HG03571 (cell line): ENCODE measurements at regions not wholly inside any gene's neighbourhood (a gene's known extent, or its start where the extent isn't known, plus 50 kb on each side); places are given as distances from the start of the nearest gene placed in this dataset.
"Not testable (repeated sequence)": the region's sequence is repeated elsewhere in the genome, so short reads cannot be mapped to it uniquely, and the experiment has no call there.

Source experiments
- ATAC-seq: cut with Tn5 transposase; IDR thresholded peaks from one replicate; pipeline ENCODE4 v1.9.1; 2021; ENCODE audit not compliant: unreplicated experiment

GRCh38 chr4:170374770-170375169 lies 285.0 kb upstream of the AADAT start:
- ATAC-seq, result peak; percentile 87

- ATAC-seq, result no peak
Observed at GRCh38 chr4:170348945-170349344, 259.2 kb upstream of the AADAT start.

DNA sequence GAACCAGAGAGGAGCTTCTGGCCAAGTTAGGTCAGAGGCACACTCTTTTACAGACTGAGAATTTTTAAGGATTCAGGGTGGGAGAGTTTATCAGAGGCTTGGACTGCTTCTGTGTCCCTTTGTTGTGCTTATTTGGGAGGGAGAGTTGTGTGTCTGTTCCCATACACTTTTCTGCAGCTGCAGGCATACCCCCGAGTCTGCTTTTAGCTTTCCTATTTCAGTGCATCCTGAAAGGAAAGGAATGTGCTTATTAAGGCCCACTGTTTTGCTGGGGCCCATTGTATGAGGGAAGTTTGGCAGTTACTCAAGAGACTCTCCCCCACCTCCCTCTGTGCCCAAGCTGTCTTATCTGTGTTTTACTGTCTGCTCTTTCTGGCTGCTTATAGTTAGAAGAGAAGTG lies 257.4 kb upstream of the AADAT start:
- ATAC-seq, result not testable (repeated sequence)

DNA sequence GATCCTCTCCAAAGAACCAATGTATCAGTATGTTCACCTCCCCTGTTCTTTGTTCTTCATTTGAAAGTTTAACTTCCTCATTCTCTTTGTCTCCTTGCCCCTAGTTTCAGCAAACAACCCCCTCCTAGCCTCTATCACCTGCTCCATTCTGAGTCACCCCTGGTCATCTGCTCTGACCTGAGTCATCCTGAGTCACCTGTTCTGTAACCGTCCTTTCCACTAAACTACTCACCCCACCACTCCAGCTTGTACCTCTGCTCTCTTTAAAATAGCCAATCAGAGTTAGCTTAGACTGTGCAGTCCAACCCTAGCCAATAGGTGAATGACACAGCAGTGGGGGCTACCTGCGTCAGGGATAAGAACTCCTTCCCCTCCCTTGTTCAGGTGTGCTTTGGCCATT lies 249.8 kb upstream of the AADAT start:
- ATAC-seq, result no peak

- ATAC-seq, result peak; percentile 87
Observed at GRCh38 chr4:170336238-170336775, 246.6 kb upstream of the AADAT start.

DNA sequence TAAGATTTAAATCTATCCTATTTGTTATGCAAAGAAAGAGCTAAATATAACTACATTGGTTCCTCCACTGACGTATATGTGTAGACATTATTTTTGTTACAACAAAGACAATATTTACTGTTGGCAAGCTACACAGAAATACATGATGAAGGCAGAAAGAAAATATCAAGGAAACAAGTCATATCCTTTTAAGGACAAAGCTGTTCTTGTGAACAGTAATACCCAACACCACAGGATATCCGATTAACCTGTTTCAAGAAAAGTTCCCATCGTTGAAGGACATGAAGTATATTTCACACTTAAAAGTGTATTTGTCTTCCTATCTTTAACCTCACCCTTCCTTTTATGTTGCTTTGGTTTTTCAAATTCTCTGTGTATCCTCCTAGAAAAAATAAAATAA lies 235.8 kb upstream of the AADAT start:
- ATAC-seq, result no peak

- ATAC-seq, result no peak
Observed at GRCh38 chr4:170323623-170324022, 233.9 kb upstream of the AADAT start.

DNA sequence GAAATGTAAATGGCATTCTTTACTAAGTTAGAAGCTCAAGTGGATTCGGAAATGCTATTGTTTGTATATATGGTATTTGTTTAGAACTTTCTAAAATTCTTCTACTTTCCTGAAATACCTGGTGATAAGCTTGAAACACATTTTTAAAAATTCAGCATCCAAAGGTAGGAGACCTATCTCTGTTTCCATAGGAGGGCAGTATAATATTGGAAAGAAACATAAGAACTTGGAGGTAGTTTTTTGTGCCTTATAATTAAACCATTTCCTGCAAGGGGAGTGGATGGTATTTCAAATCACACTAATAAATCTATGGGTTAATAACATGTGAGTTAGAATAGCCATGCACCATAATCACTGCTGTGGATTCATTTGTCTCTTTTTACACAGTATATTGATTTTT lies 217.4 kb upstream of the AADAT start:
- ATAC-seq, result no peak

GRCh38 chr4:170306208-170306607 lies 216.5 kb upstream of the AADAT start:
- ATAC-seq, result no peak

- ATAC-seq, result no peak
Observed at GRCh38 chr4:170305627-170306026, 215.9 kb upstream of the AADAT start.

- ATAC-seq, result no peak
Observed at GRCh38 chr4:170281027-170281426, 191.3 kb upstream of the AADAT start.

DNA sequence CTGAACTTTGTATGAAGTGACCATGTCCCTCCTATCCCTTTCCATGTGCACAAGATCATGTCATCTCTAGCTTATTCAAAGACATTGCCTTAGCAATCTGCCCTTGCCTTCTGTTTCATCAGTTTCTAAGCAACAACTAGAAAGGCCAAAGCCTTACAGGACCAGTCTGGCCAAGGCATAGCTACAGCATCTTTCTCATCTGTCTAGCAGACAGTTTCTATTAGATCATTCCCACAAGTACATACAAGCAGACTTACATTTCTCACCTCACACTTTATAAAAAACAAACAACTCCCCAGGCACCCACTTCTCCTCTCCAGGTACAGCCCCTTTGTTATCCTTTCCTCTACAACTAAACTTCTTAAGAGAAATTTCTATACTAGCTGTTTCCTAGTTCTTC lies 188.7 kb upstream of the AADAT start:
- no peak for ATAC-seq

- no peak for ATAC-seq
Observed at GRCh38 chr4:170274616-170275015, 184.9 kb upstream of the AADAT start.

DNA sequence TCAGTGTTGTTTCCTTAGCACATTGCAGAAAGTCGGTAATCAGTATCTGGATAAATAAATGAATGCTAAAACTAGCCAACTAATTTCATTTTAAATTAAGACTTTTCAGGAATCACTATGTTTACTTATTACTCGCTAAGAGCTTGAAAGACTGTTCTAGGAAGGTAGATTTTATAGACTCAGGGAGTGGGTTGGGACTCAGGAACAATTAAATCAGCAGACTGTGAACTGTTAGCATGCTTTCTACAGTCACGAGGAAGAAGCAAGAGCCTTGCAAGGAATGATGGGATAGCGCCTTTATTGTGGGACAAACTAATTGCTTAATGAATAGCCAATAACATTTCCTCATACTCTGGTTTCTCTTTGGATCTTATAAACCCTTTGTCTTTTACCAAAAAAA lies 183.2 kb upstream of the AADAT start:
- ATAC-seq, result no peak

DNA sequence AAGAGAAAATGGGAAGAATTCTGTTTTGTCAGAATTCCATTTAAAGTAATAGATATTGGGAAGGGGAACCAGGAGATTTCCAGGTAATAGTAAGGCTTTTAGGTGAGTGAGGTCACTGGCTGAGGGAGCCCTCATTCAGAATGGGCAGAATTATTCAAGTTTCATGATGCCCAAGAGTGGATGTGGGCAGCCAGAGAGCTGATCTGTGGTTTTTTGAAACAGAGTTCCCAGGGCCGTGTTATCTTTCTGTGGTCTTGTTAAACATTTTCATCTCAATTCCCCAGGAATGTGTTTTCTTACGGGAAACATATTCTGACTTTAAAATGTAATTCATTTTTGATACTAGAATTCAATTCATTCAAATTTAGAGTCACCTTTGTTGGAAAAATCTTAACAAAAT lies 182.0 kb upstream of the AADAT start:
- no peak for ATAC-seq

GRCh38 chr4:170270628-170271027 lies 180.9 kb upstream of the AADAT start:
- ATAC-seq, result no peak

DNA sequence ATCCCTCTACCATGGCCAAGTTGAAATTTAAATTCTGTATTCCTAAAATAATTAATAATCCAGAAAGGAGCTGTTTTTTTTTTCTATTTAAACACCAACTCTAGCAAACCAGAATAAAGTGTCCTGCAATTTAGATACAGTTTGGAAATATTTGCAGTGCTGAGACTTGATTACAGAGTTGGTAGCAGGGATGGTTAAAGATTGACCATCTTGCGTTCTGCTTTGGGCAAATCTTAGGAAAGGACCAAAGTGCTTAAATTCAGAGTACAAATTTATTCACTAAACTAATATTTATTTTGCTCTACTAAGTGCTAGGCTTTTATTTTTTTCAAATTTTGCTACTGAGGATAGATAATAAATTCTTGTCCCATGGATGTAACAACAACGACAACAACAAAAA lies 180.2 kb upstream of the AADAT start:
- no peak for ATAC-seq

GRCh38 chr4:170259631-170260153 lies 169.9 kb upstream of the AADAT start:
- ATAC-seq, result peak; percentile 94

DNA sequence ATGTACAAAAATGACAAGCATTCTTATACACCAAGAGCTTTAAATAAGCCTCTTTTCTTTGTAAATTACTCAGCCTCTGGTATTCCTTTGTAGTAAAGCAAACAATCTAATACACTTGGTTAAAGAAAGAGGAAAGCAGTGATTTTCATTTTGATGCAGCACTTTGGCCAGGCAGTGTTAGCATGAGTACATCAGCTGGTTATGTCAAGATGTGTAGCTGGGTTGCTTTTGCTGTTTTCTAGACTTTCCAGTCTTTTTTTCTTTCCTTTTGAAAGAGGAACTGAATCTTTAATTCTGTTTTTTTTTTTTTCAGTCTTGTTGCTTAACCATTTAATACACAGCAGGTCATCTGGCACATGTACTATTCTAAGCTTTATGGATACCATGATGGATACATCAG lies 167.1 kb upstream of the AADAT start:
- ATAC-seq, result no peak

DNA sequence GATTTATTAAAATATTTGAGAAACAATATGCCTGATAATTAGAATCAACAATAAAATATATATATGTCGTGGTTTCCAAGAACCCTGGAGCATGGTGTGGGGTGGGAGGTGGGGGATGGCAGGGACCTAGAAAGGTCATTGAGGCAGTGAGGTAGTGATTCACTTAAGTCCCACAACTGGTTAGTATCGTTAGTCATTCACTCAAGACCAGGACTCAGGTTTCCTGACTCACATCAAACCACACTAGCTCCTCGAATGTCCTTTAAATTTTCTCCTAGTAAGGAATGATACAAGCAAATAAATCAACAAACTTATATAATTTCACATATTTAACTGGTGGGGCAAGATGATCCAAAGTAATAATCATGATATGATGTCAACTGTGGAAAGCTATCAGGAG lies 158.8 kb upstream of the AADAT start:
- ATAC-seq, result no peak

DNA sequence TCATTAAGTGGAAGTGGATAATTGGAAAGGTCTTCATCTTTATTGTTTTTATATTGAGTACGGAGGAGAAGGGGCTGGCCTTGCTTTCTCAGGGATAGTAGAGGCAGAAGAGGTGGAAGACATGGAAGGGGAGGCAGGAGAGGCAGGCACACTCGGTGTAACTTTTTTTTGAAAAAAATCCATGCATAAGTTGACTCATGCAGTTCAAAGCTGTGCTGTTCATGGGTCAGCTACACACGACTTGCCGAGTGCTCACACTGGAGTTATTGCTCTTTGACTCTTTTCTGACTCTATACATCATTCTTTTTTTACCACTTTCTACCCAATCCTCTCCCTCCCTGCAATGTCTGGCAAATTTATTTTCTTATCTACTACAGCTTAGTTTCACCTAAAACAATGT lies 158.3 kb upstream of the AADAT start:
- ATAC-seq, result no peak

DNA sequence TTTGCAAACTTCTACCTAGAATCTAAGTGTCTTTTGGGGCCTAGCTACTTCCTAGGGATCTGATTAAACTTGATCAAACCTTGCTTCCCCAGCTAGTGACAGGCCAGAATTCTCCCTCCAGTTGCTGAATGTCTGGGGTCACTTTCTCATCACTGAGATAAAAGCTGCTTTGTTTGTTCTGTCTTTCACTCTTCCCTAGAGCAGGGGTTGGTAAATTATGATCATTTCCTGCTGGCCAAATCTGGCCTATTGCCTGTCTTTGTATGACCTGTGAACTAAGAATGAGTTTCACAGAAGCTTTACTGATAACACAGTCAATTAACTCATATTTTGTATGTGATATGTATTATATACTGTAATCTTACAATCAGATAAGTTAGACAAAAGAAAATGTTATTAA lies 157.8 kb upstream of the AADAT start:
- no peak for ATAC-seq

DNA sequence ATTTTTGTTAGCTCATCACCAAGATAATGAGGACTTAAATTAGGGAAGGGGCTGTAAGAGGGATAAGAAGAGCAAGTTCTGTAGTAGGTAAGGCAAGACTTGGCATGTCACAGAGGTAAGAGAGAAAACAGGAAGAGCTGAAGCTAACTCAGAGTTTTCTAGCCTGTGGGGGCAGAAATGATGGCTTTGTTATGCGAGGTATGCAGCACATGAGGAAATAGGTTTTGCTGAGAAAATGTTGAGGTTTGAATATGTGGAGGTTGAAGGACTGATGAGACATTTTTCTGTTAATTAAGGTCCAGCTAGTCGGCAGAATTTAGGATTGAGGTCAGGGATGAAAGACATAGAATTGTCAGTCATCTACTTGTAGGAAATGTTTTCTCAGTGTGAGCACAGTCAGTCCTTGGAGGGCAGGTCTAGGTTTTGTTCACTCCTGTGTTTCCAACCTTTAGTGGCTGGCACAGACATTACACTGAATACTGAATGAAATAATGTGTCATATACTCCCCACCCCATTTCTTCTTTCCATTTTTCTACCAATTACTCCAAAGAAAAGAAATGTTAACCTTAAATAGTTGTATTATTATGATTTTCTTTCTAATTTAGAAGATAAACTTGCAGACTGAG lies 154.0 kb upstream of the AADAT start:
- no peak for ATAC-seq
